ENCODE measurements at regions not wholly inside any gene's neighbourhood (a gene's known extent, or its start where the extent isn't known, plus 50 kb on each side); places are given as distances from the start of the nearest gene placed in this dataset.

DNA sequence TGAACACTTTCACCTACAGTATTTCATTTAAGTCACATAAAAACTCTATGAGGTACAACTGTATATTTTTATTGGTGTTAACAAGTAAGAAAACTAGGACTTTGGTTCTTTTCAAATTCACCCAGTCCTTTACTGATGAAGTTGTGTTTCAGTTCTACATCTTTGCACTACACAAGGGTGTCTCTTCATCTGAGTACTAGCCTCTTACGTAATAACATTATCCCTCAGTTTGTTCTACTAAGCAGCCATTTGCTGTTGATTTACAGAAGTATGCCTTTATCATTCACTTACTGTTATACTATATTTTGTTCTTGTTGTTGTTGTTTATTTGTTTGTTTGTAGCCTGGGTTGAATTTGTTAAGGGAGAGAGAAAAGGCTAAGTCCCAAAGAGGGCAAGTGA is 311.9 kb downstream of the PLOD2 start:
- no peak for TF ChIP-seq ZNF274 (IDR thresholded peaks at IDR 0.05; ENCODE audit: low read depth, low read length)
- no peak for TF ChIP-seq SUZ12 (IDR thresholded peaks at IDR 0.05; ENCODE audit: extremely low read depth, insufficient read depth, insufficient read length)

All from NT2/D1 (cell line).